OCI-LY7 (cell line): ENCODE measurements at regions not wholly inside any gene's neighbourhood (a gene's known extent, or its start where the extent isn't known, plus 50 kb on each side); places are given as distances from the start of the nearest gene placed in this dataset.

Experiments
- BruUV-seq: library from RNA; stranded (reverse); fragments of 400-500 nt; replicated peaks from 2 replicates; lab custom pipeline; 2021; lab: Mats Ljungman, UMichigan
- CTCF ChIA-PET: fragments of 300-600 bp; sonication (Branson Sonifier 250); formaldehyde crosslinking; loops from one replicate; lab custom pipeline; 2022; ENCODE audit warnings: antibody characterized with exemption; ENCODE audit not compliant: unreplicated experiment; lab: Charles Lee
- POLR2A ChIA-PET: fragments of 300-600 bp; sonication (Branson Sonifier 250); formaldehyde crosslinking; loops from one replicate; lab custom pipeline; 2022; ENCODE audit warnings: antibody characterized with exemption; lab: Charles Lee
- DNase-seq: peaks from one replicate; pipeline ENCODE4 v3.0.0-alpha.2; 2015; ENCODE audit warnings: low spot score
- H2AFZ ChIP-seq: fragments of 200-600 bp; sonication (generic), shearing (Covaris generic); 2 replicates; pipeline ENCODE4 v1.6.1; 2014; ENCODE audit warnings: mild to moderate bottlenecking, antibody characterized with exemption, low read length, moderate library complexity
- H3K27ac ChIP-seq: fragments of 200-600 bp; sonication (generic); 2 replicates; pipeline ENCODE4 v1.5.1; 2014; ENCODE audit warnings: mixed run types, low read depth, mild to moderate bottlenecking, moderate library complexity, low read length, inconsistent platforms; ENCODE audit not compliant: poor library complexity, severe bottlenecking
- H3K36me3 ChIP-seq: fragments of 200-600 bp; sonication (generic); 2 replicates; pipeline ENCODE4 v1.6.1; 2014; ENCODE audit warnings: mild to moderate bottlenecking, antibody characterized with exemption, low read length, moderate library complexity, mixed read lengths; ENCODE audit not compliant: insufficient read depth
- H3K4me1 ChIP-seq: fragments of 200-600 bp; sonication (generic); 2 replicates; pipeline ENCODE4 v1.5.1; 2014; ENCODE audit warnings: mild to moderate bottlenecking, low read length; ENCODE audit not compliant: insufficient read depth, poor library complexity, severe bottlenecking
- H3K4me2 ChIP-seq: fragments of 200-600 bp; sonication (generic); 2 replicates; pipeline ENCODE4 v1.6.1; 2014; ENCODE audit warnings: mild to moderate bottlenecking, low read length
- H3K4me3 ChIP-seq: fragments of 200-600 bp; sonication (generic); 2 replicates; pipeline ENCODE4 v1.5.1; 2014; ENCODE audit warnings: mild to moderate bottlenecking, low read depth, low read length; ENCODE audit not compliant: poor library complexity, severe bottlenecking
- H3K79me2 ChIP-seq: fragments of 200-600 bp; sonication (generic); 2 replicates; pipeline ENCODE4 v1.6.1; 2016; ENCODE audit warnings: low read depth, mild to moderate bottlenecking, low read length, moderate library complexity, mixed read lengths; ENCODE audit not compliant: insufficient read depth
- H3K9me2 ChIP-seq: fragments of 200-600 bp; sonication (generic); 2 replicates; pipeline ENCODE4 v1.6.1; 2016; ENCODE audit warnings: mild to moderate bottlenecking, low read length, mixed read lengths; ENCODE audit not compliant: insufficient read depth
- H3K9me3 ChIP-seq: fragments of 200-600 bp; sonication (generic); 2 replicates; pipeline ENCODE4 v1.6.1; 2014; ENCODE audit warnings: mild to moderate bottlenecking, mixed run types, low read length, mixed read lengths
- H4K20me1 ChIP-seq: fragments of 200-600 bp; sonication (generic); 2 replicates; pipeline ENCODE4 v1.6.1; 2014; ENCODE audit warnings: mild to moderate bottlenecking, antibody characterized with exemption, low read length, moderate library complexity, mixed read lengths; ENCODE audit not compliant: insufficient read depth
- CTCF ChIP-seq: fragments of 200-600 bp; sonication (generic); conservative IDR thresholded peaks from 2 replicates; pipeline ENCODE4 v1.5.1; 2014; ENCODE audit warnings: mild to moderate bottlenecking, antibody characterized with exemption, low read length, moderate library complexity, mixed read lengths
- EZH2phosphoT487 ChIP-seq: fragments of 200-600 bp; sonication (generic); IDR thresholded peaks from 2 replicates; pipeline ENCODE4 v1.6.1; 2018; ENCODE audit warnings: low read depth, borderline replicate concordance, mild to moderate bottlenecking, mixed run types, antibody characterized with exemption, low read length, moderate library complexity, mixed read lengths
- intact Hi-C: fragments of 100-400 bp; cut with micrococcal nuclease; formaldehyde crosslinking; loops from one replicate; pipeline ENCODE4 v1.10.0; 2022; ENCODE audit not compliant: unreplicated experiment

- H3K4me2 ChIP-seq: no peak overlapping the region
- H3K9me3 ChIP-seq: no peaks in the 10 kb centered on the region
- H3K4me3 ChIP-seq: no peak overlapping the region
- ChIA-PET CTCF (no interaction called here), POLR2A (no interaction called here)
- no peak overlapping the region for H2AFZ ChIP-seq
- no peaks in the 10 kb centered on the region for H3K9me2 ChIP-seq
- no peak overlapping the region for H3K27ac ChIP-seq
- no peak for TF ChIP-seq CTCF
- no peak for TF ChIP-seq EZH2phosphoT487
- DNase-seq: no peak
- intact Hi-C loops: no loop called here
- no peaks in the 10 kb centered on the region for H3K79me2 ChIP-seq
- BruUV-seq: no TSS peak
- no peaks in the 10 kb centered on the region for H3K36me3 ChIP-seq
- no peaks in the 10 kb centered on the region for H4K20me1 ChIP-seq
- H3K4me1 ChIP-seq: no peaks in the 10 kb centered on the region
These were observed 950.3 kb upstream of the ACVR2A start for GRCh38 chr2:146894514-146894913.

- TF ChIP-seq CTCF: no peak
- TF ChIP-seq EZH2phosphoT487: no peak
- Histone ChIP-seq H3K79me2 (no peaks in the 10 kb centered on the region), H3K9me2 (no peaks in the 10 kb centered on the region), H3K27ac (no peak overlapping the region), H2AFZ (no peak overlapping the region), H3K4me3 (no peak overlapping the region), H3K36me3 (no peaks in the 10 kb centered on the region), H4K20me1 (no peaks in the 10 kb centered on the region), H3K4me2 (no peak overlapping the region), H3K9me3 (no peaks in the 10 kb centered on the region), H3K4me1 (no peaks in the 10 kb centered on the region)
- ChIA-PET POLR2A (no interaction called here), CTCF (no interaction called here)
- DNase-seq: no peak
- BruUV-seq: no TSS peak
- intact Hi-C loops: no loop called here
These were observed 951.3 kb upstream of the ACVR2A start for GRCh38 chr2:146893500-146894041.

GRCh38 chr2:146890491-146890890 is 954.3 kb upstream of the ACVR2A start:
- ChIA-PET CTCF (no interaction called here), POLR2A (no interaction called here)
- no peaks in the 10 kb centered on the region for H3K79me2 ChIP-seq
- no peak for DNase-seq
- no peak overlapping the region for H3K27ac ChIP-seq
- H3K4me1 ChIP-seq: no peaks in the 10 kb centered on the region
- H3K4me2 ChIP-seq: no peak overlapping the region
- no peak overlapping the region for H3K4me3 ChIP-seq
- H3K9me2 ChIP-seq: no peaks in the 10 kb centered on the region
- intact Hi-C loops: no loop called here
- TF ChIP-seq EZH2phosphoT487 (no peak), CTCF (no peak)
- BruUV-seq: no TSS peak
- H3K36me3 ChIP-seq: no peaks in the 10 kb centered on the region
- H4K20me1 ChIP-seq: no peaks in the 10 kb centered on the region
- H2AFZ ChIP-seq: no peak overlapping the region
- H3K9me3 ChIP-seq: no peaks in the 10 kb centered on the region
